HepG2 (cell line): ENCODE measurements at regions not wholly inside any gene's neighbourhood (a gene's known extent, or its start where the extent isn't known, plus 50 kb on each side); places are given as distances from the start of the nearest gene placed in this dataset.

Experiments used
- AKNA ChIP-seq: sonication (generic); formaldehyde crosslinking; IDR thresholded peaks from 2 replicates; pipeline ENCODE4 v1.4.0; 2020; ENCODE audit warnings: missing genetic modification reagents, borderline replicate concordance
- CCAR2 ChIP-seq: fragments of 200-400 bp; formaldehyde crosslinking; optimal IDR thresholded peaks from 2 replicates; pipeline ENCODE3; 2018; ENCODE audit warnings: low read depth, mild to moderate bottlenecking, low read length, moderate library complexity
- CREB3 ChIP-seq: sonication (generic); formaldehyde crosslinking; IDR thresholded peaks from 2 replicates; pipeline ENCODE4 v1.5.0; 2020; ENCODE audit warnings: missing genetic modification reagents
- CREM ChIP-seq, 2 experiments: sonication (generic) in 1 of 2; formaldehyde crosslinking in 1 of 2; IDR thresholded peaks; 2 replicates each; pipeline versions ENCODE4 v1.4.0 to v1.6.1; 2016 to 2020; ENCODE audit warnings: antibody characterized with exemption in 1 of 2, mild to moderate bottlenecking in 1 of 2, missing genetic modification reagents in 1 of 2
- ETV6 ChIP-seq: sonication (generic); formaldehyde crosslinking; conservative IDR thresholded peaks from 2 replicates; pipeline ENCODE4 v1.4.0; 2020; ENCODE audit warnings: missing genetic modification reagents
- GABPA ChIP-seq, 2 experiments: IDR thresholded peaks; 2 replicates each; pipeline ENCODE4 v1.6.1; 2011 to 2016; ENCODE audit warnings: low read depth in 2 of 2, low read length in 1 of 2, missing biosample characterization in 1 of 2, missing genetic modification characterization in 1 of 2
- GATA4 ChIP-seq: sonication (generic); IDR thresholded peaks from 2 replicates; pipeline ENCODE4 v1.6.1; 2016; ENCODE audit warnings: antibody characterized with exemption, low read depth, borderline replicate concordance
- GTF3A ChIP-seq: sonication (generic); formaldehyde crosslinking; conservative IDR thresholded peaks from 2 replicates; pipeline ENCODE4 v1.4.0; 2020; ENCODE audit warnings: mild to moderate bottlenecking, missing genetic modification reagents
- HOXA5 ChIP-seq: sonication (generic); formaldehyde crosslinking; IDR thresholded peaks from 2 replicates; pipeline ENCODE4 v1.4.0; 2020; ENCODE audit warnings: missing genetic modification reagents
- NFKB2 ChIP-seq: sonication (generic); formaldehyde crosslinking; IDR thresholded peaks from 2 replicates; pipeline ENCODE4 v1.4.0; 2020; ENCODE audit warnings: missing genetic modification reagents, borderline replicate concordance
- NFYC ChIP-seq: IDR thresholded peaks from 2 replicates; pipeline ENCODE4 v1.6.1; 2016; ENCODE audit warnings: missing genetic modification reagents, missing compliant biosample characterization
- PHB2 ChIP-seq: fragments of 450-650 bp; IDR thresholded peaks from 2 replicates; pipeline ENCODE4 v1.6.1; 2018; ENCODE audit not compliant: partially characterized antibody
- SIN3B ChIP-seq: fragments of 150-350 bp; IDR thresholded peaks from 2 replicates; pipeline ENCODE4 v1.6.1; 2014; ENCODE audit warnings: low read length
- TFAP4 ChIP-seq: sonication (generic); IDR thresholded peaks from 2 replicates; pipeline ENCODE4 v1.6.1; 2016; ENCODE audit warnings: low read depth, borderline replicate concordance
- UBTF ChIP-seq: sonication (generic); formaldehyde crosslinking; IDR thresholded peaks from 2 replicates; pipeline ENCODE4 v1.4.0; 2020; ENCODE audit warnings: mild to moderate bottlenecking, missing genetic modification reagents
- ZNF30 ChIP-seq: sonication (generic); formaldehyde crosslinking; IDR thresholded peaks from 2 replicates; pipeline ENCODE4 v1.5.0; 2020; ENCODE audit warnings: mild to moderate bottlenecking, missing genetic modification reagents
- ZNF335 ChIP-seq: sonication (generic); formaldehyde crosslinking; IDR thresholded peaks from 2 replicates; pipeline ENCODE4 v1.4.0; 2020; ENCODE audit warnings: missing genetic modification reagents
- ZNF468 ChIP-seq: sonication (generic); formaldehyde crosslinking; IDR thresholded peaks from 2 replicates; pipeline ENCODE4 v1.8.0; 2022; ENCODE audit warnings: mild to moderate bottlenecking, moderate library complexity, missing genetic modification reagents
- ZNF562 ChIP-seq: sonication (generic); formaldehyde crosslinking; IDR thresholded peaks from 2 replicates; pipeline ENCODE4 v1.8.0; 2022; ENCODE audit warnings: missing genetic modification reagents, borderline replicate concordance
- ZNF766 ChIP-seq: sonication (generic); formaldehyde crosslinking; IDR thresholded peaks from 2 replicates; pipeline ENCODE4 v1.5.0; 2020; ENCODE audit warnings: missing genetic modification reagents, borderline replicate concordance
- ZNF770 ChIP-seq: sonication (generic); formaldehyde crosslinking; IDR thresholded peaks from 2 replicates; pipeline ENCODE4 v1.5.0; 2020; ENCODE audit warnings: mild to moderate bottlenecking, missing genetic modification reagents

GRCh38 chr14:100398044-100398443 is 74.9 kb downstream of the SLC25A47 start (continued):
- no peak for TF ChIP-seq CREB3 (CRISPR knock-in tag)
- no peak for TF ChIP-seq ETV6 (CRISPR knock-in tag)
- TF ChIP-seq ZNF335 (CRISPR knock-in tag) = no peak
- no peak for TF ChIP-seq CCAR2
- no peak for TF ChIP-seq SIN3B
- no peak for TF ChIP-seq ZNF30 (CRISPR knock-in tag)
- TF ChIP-seq AKNA (CRISPR knock-in tag) = no peak
- TF ChIP-seq ZNF468 (CRISPR knock-in tag) = no peak
- TF ChIP-seq GABPA (IDR thresholded peaks at IDR 0.05; ENCODE audit: low read depth, low read length) = no peak
- no peak for TF ChIP-seq GABPA (CRISPR knock-in tag; IDR thresholded peaks at IDR 0.05; ENCODE audit: low read depth)
- no peak for TF ChIP-seq ZNF770 (CRISPR knock-in tag)
- TF ChIP-seq NFKB2 (CRISPR knock-in tag) = no peak
- TF ChIP-seq ZNF562 = no peak
- TF ChIP-seq UBTF = no peak
- no peak for TF ChIP-seq TFAP4
- no peak for TF ChIP-seq NFYC (CRISPR knock-in tag)
- no peak for TF ChIP-seq ZNF766 (CRISPR knock-in tag)
- TF ChIP-seq GATA4 = no peak
- TF ChIP-seq GTF3A (CRISPR knock-in tag) = no peak
- TF ChIP-seq CREM (IDR thresholded peaks at IDR 0.05) = no peak
- TF ChIP-seq CREM (CRISPR knock-in tag; IDR thresholded peaks at IDR 0.05) = no peak
- TF ChIP-seq PHB2 = no peak
- TF ChIP-seq HOXA5 (CRISPR knock-in tag) = no peak
